Endothelial cell of umbilical vein (primary cell): ENCODE measurements at regions not wholly inside any gene's neighbourhood (a gene's known extent, or its start where the extent isn't known, plus 50 kb on each side); places are given as distances from the start of the nearest gene placed in this dataset.

Experiments used
- BruUV-seq: library from RNA; stranded (reverse); fragments of 400-500 nt; replicated peaks from 2 replicates; lab custom pipeline; 2021; lab: Mats Ljungman, UMichigan
- CTCF ChIA-PET: fragments of 300-600, 350-600 bp; sonication (Branson Sonifier 250); formaldehyde crosslinking; loops from one replicate; lab custom pipeline; 2021; ENCODE audit warnings: antibody characterized with exemption, inconsistent platforms; lab: Charles Lee
- POLR2A ChIA-PET: fragments of 300-600, 350-600 bp; sonication (Branson Sonifier 250); formaldehyde crosslinking; loops from one replicate; lab custom pipeline; 2021; ENCODE audit warnings: antibody characterized with exemption, inconsistent platforms; lab: Charles Lee
- DNase-seq: peaks from one replicate; pipeline ENCODE4 v3.0.0-alpha.2; 2011; ENCODE audit warnings: low read depth, low spot score
- FAIRE-seq: peaks from 2 replicates; lab custom pipeline; 2011; peaks lifted over from hg19 to GRCh38; lab: Jason Lieb, UNC
- H2AFZ ChIP-seq: 2 replicates; pipeline ENCODE4 v1.6.0; 2012; ENCODE audit warnings: low read depth, low read length, control low read depth, inconsistent platforms
- H3K27ac ChIP-seq: 2 replicates; pipeline ENCODE4 v1.5.1; 2011; ENCODE audit warnings: low read depth, mild to moderate bottlenecking, control low read depth, low read length, moderate library complexity; ENCODE audit not compliant: insufficient read depth
- H3K27me3 ChIP-seq, 2 experiments: 2 replicates each; pipeline versions ENCODE4 v1.6.0 to v1.6.1; 2011; ENCODE audit warnings: low read length in 2 of 2, mixed read lengths in 1 of 2; ENCODE audit not compliant: control insufficient read depth in 2 of 2, insufficient read depth in 2 of 2
- H3K36me3 ChIP-seq, 2 experiments: 2 replicates in 1 of 2; 3 replicates in 1 of 2; pipeline ENCODE4 v1.5.1; 2011; ENCODE audit warnings: low read length in 2 of 2, mild to moderate bottlenecking in 1 of 2, moderate library complexity in 1 of 2; ENCODE audit not compliant: control insufficient read depth in 2 of 2, insufficient read depth in 2 of 2; ENCODE audit errors: extremely low read depth in 1 of 2
- H3K4me1 ChIP-seq: 3 replicates; pipeline ENCODE4 v1.5.1; 2011; ENCODE audit warnings: mild to moderate bottlenecking, low read length; ENCODE audit not compliant: control insufficient read depth, insufficient read depth; ENCODE audit errors: extremely low read depth
- H3K4me2 ChIP-seq: 2 replicates; pipeline ENCODE4 v1.6.1; 2011; ENCODE audit warnings: low read length, control low read depth, mixed read lengths; ENCODE audit not compliant: insufficient read depth
- H3K4me3 ChIP-seq, 3 experiments: fragments of 200-600 bp in 1 of 3; sonication (generic), shearing (Covaris generic) in 1 of 3; replicated peaks in 1 of 3; 2 replicates each; pipeline ENCODE4 v1.5.1; 2011 to 2016; ENCODE audit warnings: control low read depth in 3 of 3, low read length in 3 of 3, mild to moderate bottlenecking in 2 of 3, inconsistent platforms in 1 of 3, low read depth in 1 of 3, moderate library complexity in 1 of 3; ENCODE audit not compliant: insufficient read depth in 1 of 3
- H3K79me2 ChIP-seq: 2 replicates; pipeline ENCODE4 v1.6.0; 2012; ENCODE audit warnings: low read length, inconsistent platforms; ENCODE audit not compliant: control insufficient read depth, insufficient read depth
- H3K9ac ChIP-seq: replicated peaks from 2 replicates; pipeline ENCODE3; 2011; ENCODE audit warnings: low read length, control low read depth; ENCODE audit not compliant: insufficient read depth; ENCODE audit errors: extremely low read depth
- H3K9me1 ChIP-seq: replicated peaks from 3 replicates; pipeline ENCODE4 v1.6.0; 2011; ENCODE audit warnings: mild to moderate bottlenecking, low read length; ENCODE audit not compliant: control insufficient read depth, insufficient read depth; ENCODE audit errors: extremely low read depth
- H3K9me3 ChIP-seq: replicated peaks from 2 replicates; pipeline ENCODE4 v1.5.1; 2012; ENCODE audit warnings: low read length, inconsistent platforms; ENCODE audit not compliant: control insufficient read depth, insufficient read depth
- H4K20me1 ChIP-seq: replicated peaks from 2 replicates; pipeline ENCODE3; 2011; ENCODE audit warnings: mild to moderate bottlenecking, low read length; ENCODE audit not compliant: control insufficient read depth, insufficient read depth; ENCODE audit errors: extremely low read depth
- EZH2 ChIP-seq: IDR thresholded peaks from 2 replicates; pipeline ENCODE4 v1.6.1; 2012; ENCODE audit warnings: borderline replicate concordance, low read depth, mild to moderate bottlenecking, moderate library complexity, low read length, inconsistent platforms; ENCODE audit not compliant: severe bottlenecking
- FOS ChIP-seq: IDR thresholded peaks from 2 replicates; pipeline ENCODE4 v1.6.1; 2011; ENCODE audit warnings: mild to moderate bottlenecking, low read length, moderate library complexity, borderline replicate concordance; ENCODE audit not compliant: insufficient read depth
- GATA2 ChIP-seq: IDR thresholded peaks from 2 replicates; pipeline ENCODE4 v1.7.0; 2011; ENCODE audit warnings: low read depth, mild to moderate bottlenecking, moderate library complexity, mixed read lengths, low read length; ENCODE audit not compliant: insufficient read length, insufficient read depth
- JUN ChIP-seq: IDR thresholded peaks from 2 replicates; pipeline ENCODE4 v1.6.1; 2011; ENCODE audit warnings: borderline replicate concordance, low read depth; ENCODE audit not compliant: insufficient read length, insufficient read depth
- MYC ChIP-seq: IDR thresholded peaks from one replicate; pipeline ENCODE4 v1.6.1; 2011; ENCODE audit warnings: mild to moderate bottlenecking, low read depth, low read length
- POLR2A ChIP-seq: IDR thresholded peaks from 2 replicates; pipeline ENCODE4 v1.6.1; 2012; ENCODE audit warnings: low read depth, mild to moderate bottlenecking, control low read depth, low read length
- POLR2AphosphoS5 ChIP-seq: IDR thresholded peaks from 2 replicates; pipeline ENCODE4 v1.6.1; 2012; ENCODE audit warnings: low read depth, mild to moderate bottlenecking, control low read depth, low read length, moderate library complexity; ENCODE audit not compliant: insufficient read depth
- dilution Hi-C: fragments of 300-500 bp; cut with MboI; formaldehyde crosslinking; loops from one replicate; pipeline ENCODE4 v1.15.0; 2019; ENCODE audit warnings: low sequenced_read_pairs; ENCODE audit not compliant: extremely low pct_ligation_motif_present
- intact Hi-C: fragments of 100-400 bp; cut with micrococcal nuclease; formaldehyde crosslinking; loops from one replicate; pipeline ENCODE4 v1.10.0; 2022
- TF ChIP-seq, protein P1 (sequence below), 2 donors: IDR thresholded peaks; 1 replicate in 1 of 2; 2 replicates in 1 of 2; pipeline ENCODE4 v1.5.1; 2011; ENCODE audit warnings: low read length in 2 of 2, mild to moderate bottlenecking in 2 of 2, moderate library complexity in 2 of 2, control low read depth in 1 of 2, inconsistent platforms in 1 of 2, low read depth in 1 of 2; ENCODE audit not compliant: insufficient read depth in 1 of 2; ENCODE audit errors: extremely low read depth in 1 of 2
- TF ChIP-seq, protein P2 (sequence below): IDR thresholded peaks from 2 replicates; pipeline ENCODE4 v1.6.1; 2011; ENCODE audit not compliant: insufficient read depth, insufficient read length

DNA sequence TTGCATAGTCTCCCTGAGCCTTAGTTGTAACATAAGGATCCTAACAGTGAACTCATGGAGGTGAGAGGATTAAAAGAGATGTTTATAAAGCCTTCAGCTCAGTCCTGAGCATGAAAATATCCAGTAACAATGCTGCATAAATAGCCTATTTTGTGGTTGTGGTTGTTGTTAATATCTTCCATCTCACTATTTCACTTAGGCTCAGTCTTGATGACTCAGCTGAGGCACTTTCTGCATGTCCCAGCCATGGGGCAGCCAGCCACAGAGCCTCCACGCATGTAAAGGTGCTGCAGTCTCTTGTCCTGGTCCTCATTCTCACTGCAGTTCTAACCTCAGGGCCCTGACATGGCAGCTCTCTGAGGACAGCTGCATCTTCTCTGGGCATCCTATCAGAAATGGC lies 218.8 kb upstream of the PKDCC start:
- Histone ChIP-seq H4K20me1 (no peaks in the 10 kb centered on the region), H3K9ac (no peak overlapping the region), H3K27me3 (peaks cover 0 to 9% of the 10 kb centered on the region in 2 experiments), H3K79me2 (no peaks in the 10 kb centered on the region), H3K27ac (no peak overlapping the region), H3K9me1 (no peaks in the 10 kb centered on the region), H3K4me1 (no peaks in the 10 kb centered on the region), H2AFZ (no peak overlapping the region), H3K36me3 (no peaks in the 10 kb centered on the region), H3K4me3 (no peak overlapping the region), H3K9me3 (no peaks in the 10 kb centered on the region), H3K4me2 (no peak overlapping the region)
- no peak for FAIRE-seq
- POLR2A ChIA-PET, result no interaction called here
- no TSS peak for BruUV-seq
- TF ChIP-seq MYC, result no peak
- no peak for TF ChIP-seq POLR2A
- TF ChIP-seq, protein P1, sequence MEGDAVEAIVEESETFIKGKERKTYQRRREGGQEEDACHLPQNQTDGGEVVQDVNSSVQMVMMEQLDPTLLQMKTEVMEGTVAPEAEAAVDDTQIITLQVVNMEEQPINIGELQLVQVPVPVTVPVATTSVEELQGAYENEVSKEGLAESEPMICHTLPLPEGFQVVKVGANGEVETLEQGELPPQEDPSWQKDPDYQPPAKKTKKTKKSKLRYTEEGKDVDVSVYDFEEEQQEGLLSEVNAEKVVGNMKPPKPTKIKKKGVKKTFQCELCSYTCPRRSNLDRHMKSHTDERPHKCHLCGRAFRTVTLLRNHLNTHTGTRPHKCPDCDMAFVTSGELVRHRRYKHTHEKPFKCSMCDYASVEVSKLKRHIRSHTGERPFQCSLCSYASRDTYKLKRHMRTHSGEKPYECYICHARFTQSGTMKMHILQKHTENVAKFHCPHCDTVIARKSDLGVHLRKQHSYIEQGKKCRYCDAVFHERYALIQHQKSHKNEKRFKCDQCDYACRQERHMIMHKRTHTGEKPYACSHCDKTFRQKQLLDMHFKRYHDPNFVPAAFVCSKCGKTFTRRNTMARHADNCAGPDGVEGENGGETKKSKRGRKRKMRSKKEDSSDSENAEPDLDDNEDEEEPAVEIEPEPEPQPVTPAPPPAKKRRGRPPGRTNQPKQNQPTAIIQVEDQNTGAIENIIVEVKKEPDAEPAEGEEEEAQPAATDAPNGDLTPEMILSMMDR (IDR thresholded peaks at IDR 0.05; ENCODE audit: extremely low read depth in 1 of 2, insufficient read depth in 1 of 2, low read depth in 1 of 2, low read length in 2 of 2), result no peak
- TF ChIP-seq EZH2, result no peak
- TF ChIP-seq POLR2AphosphoS5, result no peak
- TF ChIP-seq, protein P2, sequence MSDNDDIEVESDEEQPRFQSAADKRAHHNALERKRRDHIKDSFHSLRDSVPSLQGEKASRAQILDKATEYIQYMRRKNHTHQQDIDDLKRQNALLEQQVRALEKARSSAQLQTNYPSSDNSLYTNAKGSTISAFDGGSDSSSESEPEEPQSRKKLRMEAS, result no peak
- no peak for TF ChIP-seq FOS
- no peak for TF ChIP-seq JUN
- no peak for TF ChIP-seq GATA2
- dilution Hi-C loops (no loop called here), intact Hi-C loops (no loop called here)
- no peak for DNase-seq
- CTCF ChIA-PET, result no interaction called here
